HCT116 (cell line): ENCODE measurements at regions not wholly inside any gene's neighbourhood (a gene's known extent, or its start where the extent isn't known, plus 50 kb on each side); places are given as distances from the start of the nearest gene placed in this dataset.
"Not testable (repeated sequence)": the region's sequence is repeated elsewhere in the genome, so short reads cannot be mapped to it uniquely, and the experiment has no call there.

Experiments used
- EZH2phosphoT487 ChIP-seq: fragments of 200-600 bp; IDR thresholded peaks from 2 replicates; pipeline ENCODE4 v1.6.1; 2018; ENCODE audit warnings: antibody characterized with exemption, borderline replicate concordance
- JUND ChIP-seq: IDR thresholded peaks from 2 replicates; pipeline ENCODE4 v1.6.1; 2012
- POLR2AphosphoS5 ChIP-seq: IDR thresholded peaks from 2 replicates; pipeline ENCODE4 v1.6.1; 2011; ENCODE audit warnings: mild to moderate bottlenecking, low read depth, low read length, moderate library complexity
- SP1 ChIP-seq: IDR thresholded peaks from 2 replicates; pipeline ENCODE4 v1.6.1; 2012; ENCODE audit warnings: low read depth
- TF ChIP-seq, protein P1 (sequence below), 3 experiments: fragments of 200-600 bp in 1 of 3; sonication (generic) in 1 of 3; IDR thresholded peaks in 2 of 3; conservative IDR thresholded peaks in 1 of 3; 2 replicates each; pipeline ENCODE4 v1.5.1; 2012 to 2017; ENCODE audit warnings: low read depth in 2 of 3, low read length in 2 of 3, antibody characterized with exemption in 1 of 3, borderline replicate concordance in 1 of 3, control low read depth in 1 of 3, mild to moderate bottlenecking in 1 of 3, mixed read lengths in 1 of 3, mixed run types in 1 of 3, moderate library complexity in 1 of 3; ENCODE audit not compliant: insufficient read depth in 1 of 3
- TF ChIP-seq, protein P2 (sequence below): IDR thresholded peaks from 2 replicates; pipeline ENCODE4 v1.6.1; 2012
- TF ChIP-seq, protein P3 (sequence below): IDR thresholded peaks from 2 replicates; pipeline ENCODE4 v1.6.1; 2012; ENCODE audit warnings: low read depth

DNA sequence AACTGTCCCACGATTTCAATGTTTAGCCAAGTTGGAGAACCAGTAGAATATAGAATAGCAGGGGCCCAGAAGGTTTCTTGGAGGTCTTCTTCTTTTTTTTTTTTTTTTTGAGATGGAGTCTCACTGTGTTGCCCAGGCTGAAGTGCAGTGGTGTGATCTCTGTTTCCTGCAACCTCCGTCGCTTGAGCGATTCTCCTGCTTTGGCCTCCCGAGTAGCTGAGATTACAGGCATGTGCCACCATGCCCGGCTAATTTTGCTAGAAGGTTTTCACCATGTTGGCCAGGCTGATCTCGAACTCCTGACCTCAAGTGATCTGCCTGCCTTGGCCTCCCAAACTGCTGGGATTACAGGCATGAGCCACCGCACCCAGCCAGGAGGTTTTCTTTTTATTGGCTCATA is 84.3 kb downstream of the MYCN start:
- not testable (repeated sequence) for TF ChIP-seq POLR2AphosphoS5, SP1, EZH2phosphoT487, JUND
- TF ChIP-seq, protein P1, sequence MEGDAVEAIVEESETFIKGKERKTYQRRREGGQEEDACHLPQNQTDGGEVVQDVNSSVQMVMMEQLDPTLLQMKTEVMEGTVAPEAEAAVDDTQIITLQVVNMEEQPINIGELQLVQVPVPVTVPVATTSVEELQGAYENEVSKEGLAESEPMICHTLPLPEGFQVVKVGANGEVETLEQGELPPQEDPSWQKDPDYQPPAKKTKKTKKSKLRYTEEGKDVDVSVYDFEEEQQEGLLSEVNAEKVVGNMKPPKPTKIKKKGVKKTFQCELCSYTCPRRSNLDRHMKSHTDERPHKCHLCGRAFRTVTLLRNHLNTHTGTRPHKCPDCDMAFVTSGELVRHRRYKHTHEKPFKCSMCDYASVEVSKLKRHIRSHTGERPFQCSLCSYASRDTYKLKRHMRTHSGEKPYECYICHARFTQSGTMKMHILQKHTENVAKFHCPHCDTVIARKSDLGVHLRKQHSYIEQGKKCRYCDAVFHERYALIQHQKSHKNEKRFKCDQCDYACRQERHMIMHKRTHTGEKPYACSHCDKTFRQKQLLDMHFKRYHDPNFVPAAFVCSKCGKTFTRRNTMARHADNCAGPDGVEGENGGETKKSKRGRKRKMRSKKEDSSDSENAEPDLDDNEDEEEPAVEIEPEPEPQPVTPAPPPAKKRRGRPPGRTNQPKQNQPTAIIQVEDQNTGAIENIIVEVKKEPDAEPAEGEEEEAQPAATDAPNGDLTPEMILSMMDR (IDR thresholded peaks at IDR 0.05 in 2 of 3, conservative IDR thresholded peaks at IDR 0.05 in 1 of 3; ENCODE audit: borderline replicate concordance in 1 of 3, insufficient read depth in 1 of 3, low read depth in 2 of 3, low read length in 2 of 3) = not testable (repeated sequence)
- TF ChIP-seq, protein P2, sequence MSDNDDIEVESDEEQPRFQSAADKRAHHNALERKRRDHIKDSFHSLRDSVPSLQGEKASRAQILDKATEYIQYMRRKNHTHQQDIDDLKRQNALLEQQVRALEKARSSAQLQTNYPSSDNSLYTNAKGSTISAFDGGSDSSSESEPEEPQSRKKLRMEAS = not testable (repeated sequence)
- TF ChIP-seq, protein P3, sequence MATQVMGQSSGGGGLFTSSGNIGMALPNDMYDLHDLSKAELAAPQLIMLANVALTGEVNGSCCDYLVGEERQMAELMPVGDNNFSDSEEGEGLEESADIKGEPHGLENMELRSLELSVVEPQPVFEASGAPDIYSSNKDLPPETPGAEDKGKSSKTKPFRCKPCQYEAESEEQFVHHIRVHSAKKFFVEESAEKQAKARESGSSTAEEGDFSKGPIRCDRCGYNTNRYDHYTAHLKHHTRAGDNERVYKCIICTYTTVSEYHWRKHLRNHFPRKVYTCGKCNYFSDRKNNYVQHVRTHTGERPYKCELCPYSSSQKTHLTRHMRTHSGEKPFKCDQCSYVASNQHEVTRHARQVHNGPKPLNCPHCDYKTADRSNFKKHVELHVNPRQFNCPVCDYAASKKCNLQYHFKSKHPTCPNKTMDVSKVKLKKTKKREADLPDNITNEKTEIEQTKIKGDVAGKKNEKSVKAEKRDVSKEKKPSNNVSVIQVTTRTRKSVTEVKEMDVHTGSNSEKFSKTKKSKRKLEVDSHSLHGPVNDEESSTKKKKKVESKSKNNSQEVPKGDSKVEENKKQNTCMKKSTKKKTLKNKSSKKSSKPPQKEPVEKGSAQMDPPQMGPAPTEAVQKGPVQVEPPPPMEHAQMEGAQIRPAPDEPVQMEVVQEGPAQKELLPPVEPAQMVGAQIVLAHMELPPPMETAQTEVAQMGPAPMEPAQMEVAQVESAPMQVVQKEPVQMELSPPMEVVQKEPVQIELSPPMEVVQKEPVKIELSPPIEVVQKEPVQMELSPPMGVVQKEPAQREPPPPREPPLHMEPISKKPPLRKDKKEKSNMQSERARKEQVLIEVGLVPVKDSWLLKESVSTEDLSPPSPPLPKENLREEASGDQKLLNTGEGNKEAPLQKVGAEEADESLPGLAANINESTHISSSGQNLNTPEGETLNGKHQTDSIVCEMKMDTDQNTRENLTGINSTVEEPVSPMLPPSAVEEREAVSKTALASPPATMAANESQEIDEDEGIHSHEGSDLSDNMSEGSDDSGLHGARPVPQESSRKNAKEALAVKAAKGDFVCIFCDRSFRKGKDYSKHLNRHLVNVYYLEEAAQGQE = not testable (repeated sequence)
